ENCODE measurements at regions not wholly inside any gene's neighbourhood (a gene's known extent, or its start where the extent isn't known, plus 50 kb on each side); places are given as distances from the start of the nearest gene placed in this dataset.

DNA sequence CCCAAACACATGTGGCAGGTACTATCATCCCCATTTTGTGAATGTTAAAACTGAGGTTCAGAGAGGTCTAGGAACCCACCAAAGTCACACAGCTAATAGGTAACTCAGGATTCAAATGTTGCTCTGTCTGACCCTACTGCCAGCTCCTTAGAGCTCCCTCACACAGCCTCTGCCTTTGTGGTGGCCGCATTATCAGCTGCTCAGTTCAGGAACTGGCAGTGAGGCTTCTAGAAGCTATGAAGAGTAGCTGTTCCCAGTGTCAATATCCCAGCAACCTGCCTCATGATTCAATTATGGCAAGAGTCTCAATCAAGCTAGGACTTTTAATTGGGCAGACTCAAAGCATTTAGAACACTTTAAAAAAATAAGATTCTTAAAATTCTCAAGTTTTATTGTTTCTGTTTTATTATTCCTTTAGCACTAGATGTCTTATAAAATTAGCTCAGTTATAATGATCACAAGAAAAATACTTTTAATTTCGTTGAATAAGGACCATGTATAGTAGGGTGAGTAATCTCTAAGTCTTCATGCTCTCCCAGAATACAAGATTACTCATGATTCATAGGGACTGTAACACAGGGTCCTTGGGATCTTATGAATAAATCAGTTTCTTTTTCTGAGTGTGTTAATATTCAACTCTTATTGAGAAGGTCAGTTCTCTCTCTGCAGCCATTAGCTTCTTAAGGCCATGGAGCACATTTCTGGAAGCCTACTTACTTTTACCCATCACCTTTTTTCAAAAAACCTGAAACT lies 342.7 kb downstream of the RND3 start:
- no peak overlapping the region for H3K4me3 ChIP-seq
- peaks cover 18% of the 10 kb centered on the region in 2 donors for H3K9me3 ChIP-seq
- peaks cover 0 to 13% (median 3%) of the 10 kb centered on the region in 4 donors for H3K4me1 ChIP-seq
- H3K27ac ChIP-seq: no peak overlapping the region
- H3K36me3 ChIP-seq: no peaks in the 10 kb centered on the region
- no peaks in the 10 kb centered on the region for H3K27me3 ChIP-seq
- DNase-seq: no peak
- intact Hi-C loops (cut with DNase I; ENCODE audit: low total_unique reads) (no loop called here), in situ Hi-C loops (cut with MboI; ENCODE audit: low pct_ligation_motif_present in 1 of 4, low pct_unique_long_range_greater_than_20kb in 1 of 4, low sequenced_read_pairs in 3 of 4) (no loop called here)
- TF ChIP-seq POLR2AphosphoS5 (IDR thresholded peaks at IDR 0.05) (no peak), POLR2A (IDR thresholded peaks at IDR 0.05) (no peak), EP300 (IDR thresholded peaks at IDR 0.05; ENCODE audit: low read depth) (no peak), CTCF (IDR thresholded peaks at IDR 0.05) (no peak)
- 62 to 83% methylated on average over 1 to 2 of the region's 2 CpGs for WGBS, 2 donors (ENCODE audit: low coverage in 1 of 2)

GRCh38 chr2:150143087-150143536 lies 344.4 kb downstream of the RND3 start:
- Histone ChIP-seq H3K27ac (no peak overlapping the region), H3K36me3 (no peaks in the 10 kb centered on the region), H3K27me3 (no peaks in the 10 kb centered on the region), H3K4me3 (no peak overlapping the region), H3K9me3 (peaks cover 18% of the 10 kb centered on the region in 2 donors), H3K4me1 (peaks cover 0 to 8% (median 3%) of the 10 kb centered on the region in 4 donors)
- no peak for TF ChIP-seq POLR2AphosphoS5 (IDR thresholded peaks at IDR 0.05)
- TF ChIP-seq EP300 (IDR thresholded peaks at IDR 0.05; ENCODE audit: low read depth): no peak
- TF ChIP-seq CTCF (IDR thresholded peaks at IDR 0.05): no peak
- no peak for TF ChIP-seq POLR2A (IDR thresholded peaks at IDR 0.05)
- in situ Hi-C loops (cut with MboI; ENCODE audit: low pct_ligation_motif_present in 1 of 4, low pct_unique_long_range_greater_than_20kb in 1 of 4, low sequenced_read_pairs in 3 of 4) (no loop called here), intact Hi-C loops (cut with DNase I; ENCODE audit: low total_unique reads) (no loop called here)
- no peak for DNase-seq
- 73 to 75% methylated on average over 7 of the region's 7 CpGs for WGBS, 2 donors (ENCODE audit: low coverage in 1 of 2)

DNA sequence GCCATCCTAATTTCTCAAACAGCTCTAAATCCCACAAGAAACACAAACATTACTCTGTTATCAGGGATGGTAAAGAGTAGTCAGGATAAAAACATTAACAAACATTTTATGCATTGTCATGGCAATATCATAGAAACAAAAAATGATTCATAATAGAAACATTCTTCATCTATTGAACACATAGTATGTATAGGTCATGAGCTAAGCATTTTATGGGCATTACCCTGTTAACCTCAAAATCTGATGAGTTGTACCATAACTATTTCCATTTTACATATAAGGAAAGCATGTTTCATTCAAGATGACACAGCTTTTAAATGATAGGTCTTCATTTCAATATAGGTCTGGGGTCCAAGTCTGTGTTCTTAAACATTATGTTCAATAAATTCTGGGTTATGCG lies 344.9 kb downstream of the RND3 start:
- Histone ChIP-seq H3K36me3 (no peaks in the 10 kb centered on the region), H3K4me3 (no peak overlapping the region), H3K27ac (no peak overlapping the region), H3K27me3 (no peaks in the 10 kb centered on the region), H3K9me3 (peaks cover 18% of the 10 kb centered on the region in 2 donors), H3K4me1 (peaks cover 0 to 8% (median 3%) of the 10 kb centered on the region in 4 donors)
- intact Hi-C loops (cut with DNase I; ENCODE audit: low total_unique reads): no loop called here
- no peak for DNase-seq
- no peak for TF ChIP-seq POLR2A (IDR thresholded peaks at IDR 0.05)
- TF ChIP-seq EP300 (IDR thresholded peaks at IDR 0.05; ENCODE audit: low read depth): no peak
- no peak for TF ChIP-seq CTCF (IDR thresholded peaks at IDR 0.05)
- no peak for TF ChIP-seq POLR2AphosphoS5 (IDR thresholded peaks at IDR 0.05)
- in situ Hi-C loops (cut with MboI; ENCODE audit: low pct_ligation_motif_present in 1 of 4, low pct_unique_long_range_greater_than_20kb in 1 of 4, low sequenced_read_pairs in 3 of 4): no loop called here
- 100% methylated on average over 1 of the region's 1 CpG for WGBS, 2 donors (ENCODE audit: low coverage in 1 of 2)

DNA sequence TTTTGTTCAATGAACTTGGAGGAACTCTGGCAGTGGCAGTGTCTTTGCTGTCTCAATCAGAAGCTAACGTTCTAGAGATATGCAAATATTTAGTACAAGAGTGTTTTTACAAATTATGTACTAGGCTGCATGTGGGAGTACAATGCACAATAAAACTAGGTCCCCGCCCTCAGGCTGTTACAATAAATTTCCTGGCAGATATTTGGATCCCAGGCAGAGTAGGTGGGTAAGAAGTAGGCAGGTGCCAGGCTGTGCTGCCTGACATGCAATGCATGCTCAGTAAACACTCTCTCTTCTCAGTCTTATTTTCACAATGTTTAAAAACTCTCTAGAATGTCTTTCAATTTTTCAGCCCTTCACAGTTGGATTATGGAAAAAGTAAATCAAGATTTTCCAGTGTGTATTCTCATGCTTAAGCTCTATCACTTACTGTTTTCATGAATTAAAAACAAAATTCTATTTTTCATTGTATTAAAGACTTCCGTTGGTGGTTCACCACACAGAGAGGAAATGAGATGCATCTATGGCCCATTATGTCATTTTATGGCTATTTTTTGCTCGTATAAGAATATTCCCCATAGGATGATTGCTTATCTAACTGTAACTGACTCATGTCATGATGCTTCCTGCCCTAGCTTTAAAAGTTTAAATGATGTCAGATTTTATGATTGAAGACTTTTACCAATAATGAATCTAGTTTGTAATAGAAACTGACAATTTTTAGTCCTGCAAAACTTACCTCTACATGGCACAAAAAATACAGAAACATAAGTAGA lies 346.1 kb downstream of the RND3 start:
- no peaks in the 10 kb centered on the region for H3K36me3 ChIP-seq
- H3K9me3 ChIP-seq: peaks cover 6 to 8% of the 10 kb centered on the region in 2 donors
- intact Hi-C loops (cut with DNase I; ENCODE audit: low total_unique reads): no loop called here
- H3K27me3 ChIP-seq: no peaks in the 10 kb centered on the region
- in situ Hi-C loops (cut with MboI; ENCODE audit: low pct_ligation_motif_present in 1 of 4, low pct_unique_long_range_greater_than_20kb in 1 of 4, low sequenced_read_pairs in 3 of 4): no loop called here
- WGBS, 2 donors (ENCODE audit: low coverage in 1 of 2): 23 to 30% methylated on average over 4 of the region's 4 CpGs
- TF ChIP-seq POLR2AphosphoS5 (IDR thresholded peaks at IDR 0.05) (no peak), CTCF (IDR thresholded peaks at IDR 0.05) (no peak), POLR2A (IDR thresholded peaks at IDR 0.05) (no peak), EP300 (IDR thresholded peaks at IDR 0.05; ENCODE audit: low read depth) (no peak)
- no peak for DNase-seq
- no peak overlapping the region for H3K4me3 ChIP-seq
- H3K4me1 ChIP-seq: peaks cover 0 to 8% (median 3%) of the 10 kb centered on the region in 4 donors
- H3K27ac ChIP-seq: no peak overlapping the region
